NCI-H1105 treated with DMSO at 0.1 percent for 48 hours (cell line): ENCODE measurements at regions not wholly inside any gene's neighbourhood (a gene's known extent, or its start where the extent isn't known, plus 50 kb on each side); places are given as distances from the start of the nearest gene placed in this dataset.
"Not testable (repeated sequence)": the region's sequence is repeated elsewhere in the genome, so short reads cannot be mapped to it uniquely, and the experiment has no call there.

Source experiments
- DNase-seq: peaks from one replicate; lab custom pipeline; 2025; lab: John Stamatoyannopoulos, UW

DNA sequence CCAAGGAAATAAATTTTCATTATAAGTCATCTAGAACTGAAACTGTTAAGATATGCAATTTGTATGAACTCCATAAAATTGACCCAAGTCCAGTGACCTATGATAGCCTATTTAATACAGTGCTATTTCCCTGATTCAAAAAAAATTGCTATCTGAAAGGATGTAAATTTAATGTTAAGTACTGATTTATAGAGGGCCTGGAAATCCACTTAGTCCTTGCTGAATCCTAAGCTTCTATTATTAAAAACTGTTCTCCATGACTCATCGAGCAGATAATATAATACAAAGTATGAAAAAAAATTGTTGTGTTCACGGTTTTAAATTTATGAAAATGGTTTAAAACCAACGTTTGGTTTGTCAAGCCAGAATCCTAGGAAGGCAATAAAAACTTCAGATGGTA lies 704.8 kb upstream of the AADAT start:
- no peak for DNase-seq

DNA sequence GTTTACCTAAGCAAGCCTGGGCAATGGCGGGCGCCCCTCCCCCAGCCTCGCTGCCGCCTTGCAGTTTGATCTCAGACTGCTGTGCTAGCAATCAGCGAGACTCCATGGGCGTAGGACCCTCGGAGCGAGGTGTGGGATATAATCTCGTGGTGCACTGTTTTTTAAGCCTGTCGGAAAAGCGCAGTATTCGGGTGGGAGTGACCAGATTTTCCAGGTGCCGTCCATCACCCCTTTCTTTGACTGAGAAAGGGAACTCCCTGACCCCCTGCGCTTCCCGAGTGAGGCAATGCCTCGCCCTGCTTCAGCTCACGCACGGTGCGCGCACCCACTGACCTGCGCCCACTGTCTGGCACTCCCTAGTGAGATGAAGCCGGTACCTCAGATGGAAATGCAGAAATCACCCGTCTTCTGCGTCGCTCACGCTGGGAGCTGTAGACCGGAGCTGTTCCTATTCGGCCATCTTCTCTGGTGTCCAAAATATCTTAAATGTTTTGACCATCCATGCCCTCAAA lies 698.8 kb upstream of the AADAT start:
- not testable (repeated sequence) for DNase-seq

- no peak for DNase-seq
Observed at GRCh38 chr4:170777663-170778062, 687.9 kb upstream of the AADAT start.

DNA sequence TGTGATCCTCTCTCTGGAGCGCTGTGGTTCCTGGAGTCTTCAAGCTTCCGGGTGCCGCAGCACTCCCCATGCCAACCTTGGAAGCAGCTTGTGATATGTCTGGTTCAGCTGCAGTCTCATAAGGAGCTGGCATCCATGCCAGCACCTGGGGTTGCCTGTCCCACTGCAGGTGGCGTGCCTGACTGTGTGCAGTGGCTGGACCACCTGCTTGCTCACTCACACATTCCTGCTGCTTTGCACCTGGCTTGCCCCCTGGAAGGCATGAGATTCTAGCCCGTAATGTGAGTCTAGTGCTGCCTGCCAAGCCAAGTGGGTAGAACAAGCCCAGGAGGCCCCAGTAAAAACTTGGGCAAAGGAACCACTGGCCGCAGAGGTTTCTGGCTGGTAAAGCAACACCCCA lies 687.2 kb upstream of the AADAT start:
- no peak for DNase-seq

DNA sequence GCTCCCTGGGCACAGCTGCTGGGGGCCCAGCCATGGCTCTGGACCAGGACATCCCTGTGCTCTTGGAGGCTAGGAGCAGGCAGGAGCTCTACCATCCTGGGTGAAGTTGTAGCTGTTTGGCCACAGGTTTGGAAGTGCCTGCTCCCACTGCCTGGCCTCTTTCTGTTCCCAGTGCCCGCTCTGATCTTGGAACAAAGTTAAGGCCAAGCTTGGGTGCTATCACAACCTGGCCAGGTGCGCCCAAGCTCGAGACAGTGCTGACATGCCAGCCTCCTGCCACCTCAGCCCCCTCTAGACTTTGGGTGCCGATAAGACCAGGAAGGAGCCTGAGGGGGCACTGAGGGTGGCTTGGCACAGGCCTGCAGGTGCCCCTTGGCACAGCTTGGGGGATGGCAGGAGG lies 686.1 kb upstream of the AADAT start:
- DNase-seq = no peak

GRCh38 chr4:170773709-170774273 lies 684.0 kb upstream of the AADAT start:
- no peak for DNase-seq

GRCh38 chr4:170772429-170772828 lies 682.7 kb upstream of the AADAT start:
- no peak for DNase-seq

- DNase-seq = no peak
Observed at GRCh38 chr4:170770664-170771063, 680.9 kb upstream of the AADAT start.

GRCh38 chr4:170769862-170770261 lies 680.1 kb upstream of the AADAT start:
- DNase-seq = no peak

DNA sequence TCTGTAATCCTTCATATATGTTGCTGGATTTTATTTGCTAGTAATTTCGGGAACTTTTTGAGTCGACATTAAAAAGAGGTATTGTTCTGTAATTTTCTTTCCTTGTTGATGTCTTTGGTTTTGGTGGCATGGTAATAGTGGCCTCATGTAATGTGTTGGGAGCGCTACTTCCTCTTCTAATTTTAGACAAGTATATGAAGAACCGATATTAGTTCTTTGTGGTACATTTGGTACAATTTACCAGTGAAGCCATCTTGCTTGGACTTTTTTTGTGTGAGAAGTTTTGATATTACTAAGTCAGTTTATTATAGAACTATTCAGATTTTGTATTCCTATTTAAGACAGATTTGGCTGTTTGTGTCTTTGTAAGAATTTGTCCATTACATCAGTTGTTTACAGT lies 669.2 kb upstream of the AADAT start:
- DNase-seq = no peak

- no peak for DNase-seq
Observed at GRCh38 chr4:170750519-170750918, 660.8 kb upstream of the AADAT start.

- no peak for DNase-seq
Observed at GRCh38 chr4:170748975-170749374, 659.2 kb upstream of the AADAT start.

- no peak for DNase-seq
Observed at GRCh38 chr4:170743633-170744032, 653.9 kb upstream of the AADAT start.

DNA sequence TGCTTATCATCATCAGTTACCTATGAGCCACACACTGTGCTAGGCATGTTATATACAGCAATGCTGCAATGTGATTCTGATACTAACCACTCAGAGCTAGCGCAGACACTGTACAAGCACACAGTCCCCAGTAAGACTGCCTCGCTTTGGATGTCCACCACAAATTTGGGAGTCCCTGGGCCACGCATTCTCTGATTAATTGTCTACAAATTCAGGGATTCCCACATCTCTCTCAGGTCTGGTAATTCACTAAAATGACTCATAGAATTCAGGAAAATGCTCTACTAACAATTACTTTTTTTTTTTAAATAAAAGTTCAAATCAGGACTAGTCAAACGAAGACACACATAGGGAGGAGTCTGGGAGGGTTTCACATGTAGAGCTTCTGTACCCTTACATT lies 652.1 kb upstream of the AADAT start:
- DNase-seq = no peak

DNA sequence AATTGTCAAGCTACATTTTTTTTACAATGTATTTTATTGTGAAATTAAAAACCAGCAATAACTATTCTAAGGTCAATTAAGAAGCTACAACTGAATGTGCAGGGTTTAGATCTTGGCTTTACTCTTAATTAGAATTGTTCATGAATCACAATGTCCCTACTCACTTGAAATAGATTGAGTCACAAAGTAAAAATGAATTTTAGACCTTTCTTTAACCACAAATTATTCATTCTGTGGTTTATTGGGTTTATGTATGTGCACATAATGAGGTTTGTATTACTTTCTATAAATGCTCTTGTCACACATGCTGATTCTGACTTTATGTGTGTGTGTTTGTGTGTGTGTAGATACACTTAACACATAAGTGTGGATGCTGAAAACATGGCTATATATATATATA lies 647.0 kb upstream of the AADAT start:
- no peak for DNase-seq

- no peak for DNase-seq
Observed at GRCh38 chr4:170729897-170730296, 640.1 kb upstream of the AADAT start.

- DNase-seq = no peak
Observed at GRCh38 chr4:170729236-170729635, 639.5 kb upstream of the AADAT start.

DNA sequence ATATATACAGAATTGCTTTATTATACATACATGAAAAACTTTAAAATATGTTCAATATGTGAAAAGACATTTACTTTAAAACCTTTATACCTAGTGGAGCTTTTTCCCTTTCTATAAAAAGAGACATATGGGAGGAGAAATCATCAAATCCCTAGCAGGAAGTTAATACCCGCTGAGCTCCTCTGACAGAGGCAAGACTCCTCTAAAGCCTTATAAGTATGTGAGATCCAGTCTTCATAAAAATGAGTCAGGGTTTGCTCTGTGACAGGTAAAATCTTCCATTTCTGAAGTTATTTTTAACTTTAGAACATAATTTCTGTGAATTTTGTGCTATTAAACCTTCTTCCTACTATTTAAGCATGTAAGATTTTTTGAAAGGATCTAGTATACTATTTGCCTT lies 634.4 kb upstream of the AADAT start:
- no peak for DNase-seq

- no peak for DNase-seq
Observed at GRCh38 chr4:170723171-170723570, 633.4 kb upstream of the AADAT start.

DNA sequence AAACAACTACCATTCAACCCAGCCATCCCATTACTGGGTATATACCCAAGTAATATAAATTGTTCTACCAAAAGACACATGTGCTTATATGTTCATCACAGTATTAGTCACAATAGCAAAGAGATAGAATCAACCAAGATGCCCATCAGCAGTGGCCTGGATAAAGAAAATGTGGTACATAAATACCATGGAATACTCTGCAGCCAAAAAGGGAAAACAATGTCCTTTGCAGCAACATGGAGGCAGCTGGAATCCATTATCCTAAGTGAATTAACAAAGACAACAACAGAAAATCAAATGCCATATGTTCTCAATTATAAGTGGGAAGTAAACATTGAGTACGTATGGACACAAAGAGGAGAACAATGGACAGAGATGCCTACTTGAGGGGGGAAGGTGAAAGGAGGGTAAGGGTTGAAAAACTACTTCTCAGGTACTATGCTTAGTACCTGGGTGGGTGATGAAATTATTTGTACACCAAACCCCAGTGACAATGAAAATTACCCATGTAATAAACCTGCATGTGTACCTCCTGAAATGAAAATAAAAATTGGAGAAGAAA lies 632.1 kb upstream of the AADAT start:
- DNase-seq = no peak

- DNase-seq = no peak
Observed at GRCh38 chr4:170716868-170717267, 627.1 kb upstream of the AADAT start.

DNA sequence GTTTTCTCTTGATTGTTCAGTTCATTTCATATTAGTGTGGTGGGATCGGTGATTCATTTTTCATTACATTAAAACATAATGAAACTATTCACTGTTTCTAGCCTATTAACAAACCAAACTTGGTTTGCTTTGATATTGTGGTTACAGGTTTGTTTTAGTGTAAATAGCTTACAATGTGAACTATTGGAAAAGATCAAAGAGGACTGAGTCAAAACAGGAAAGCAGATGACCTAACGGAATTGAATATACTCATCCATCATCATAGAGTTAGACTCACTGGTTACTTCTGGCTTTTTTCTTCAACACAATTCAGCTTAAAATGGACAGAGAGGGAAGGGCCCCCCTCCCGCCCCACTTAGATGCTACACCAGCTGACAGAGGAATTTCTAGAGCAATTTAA lies 616.2 kb upstream of the AADAT start:
- no peak for DNase-seq

DNA sequence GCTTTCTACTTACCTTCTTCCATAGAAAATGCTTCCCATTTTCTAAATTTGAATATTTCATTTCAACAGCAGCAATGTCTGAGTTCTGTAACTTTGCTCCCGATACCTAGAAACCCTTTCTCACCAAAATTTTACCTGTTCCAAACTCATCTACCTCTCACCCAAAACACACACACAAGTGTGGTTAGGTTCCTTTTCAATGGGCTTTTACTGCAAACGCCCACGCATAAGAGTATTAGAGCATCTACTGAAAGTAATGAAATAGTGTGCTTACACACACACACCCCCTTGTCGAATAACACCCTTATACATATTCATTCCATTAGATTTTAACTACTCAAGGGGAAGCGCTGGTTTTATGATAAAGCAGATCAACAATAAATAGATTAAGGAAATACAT lies 610.3 kb upstream of the AADAT start:
- DNase-seq = no peak

DNA sequence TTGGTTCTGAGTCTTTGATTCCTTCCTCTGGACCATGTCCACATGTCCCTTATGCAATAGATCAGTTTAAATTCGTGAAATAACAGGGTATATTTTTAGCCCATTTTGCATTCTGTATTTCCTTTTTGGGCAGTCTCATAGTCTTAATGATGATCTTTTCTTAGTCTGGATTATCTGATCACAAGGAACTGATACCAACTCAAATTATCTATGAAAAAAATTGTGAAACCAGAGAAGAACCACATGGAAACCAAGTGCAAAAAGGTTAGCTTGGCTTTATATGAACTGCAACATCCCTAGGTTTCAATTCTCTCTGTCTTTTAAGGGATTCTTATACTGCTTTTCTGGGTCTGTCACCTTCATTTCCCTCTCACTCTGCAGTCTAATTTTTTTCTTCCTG lies 608.6 kb upstream of the AADAT start:
- no peak for DNase-seq
